ENCODE measurements at regions not wholly inside any gene's neighbourhood (a gene's known extent, or its start where the extent isn't known, plus 50 kb on each side); places are given as distances from the start of the nearest gene placed in this dataset.

DNA sequence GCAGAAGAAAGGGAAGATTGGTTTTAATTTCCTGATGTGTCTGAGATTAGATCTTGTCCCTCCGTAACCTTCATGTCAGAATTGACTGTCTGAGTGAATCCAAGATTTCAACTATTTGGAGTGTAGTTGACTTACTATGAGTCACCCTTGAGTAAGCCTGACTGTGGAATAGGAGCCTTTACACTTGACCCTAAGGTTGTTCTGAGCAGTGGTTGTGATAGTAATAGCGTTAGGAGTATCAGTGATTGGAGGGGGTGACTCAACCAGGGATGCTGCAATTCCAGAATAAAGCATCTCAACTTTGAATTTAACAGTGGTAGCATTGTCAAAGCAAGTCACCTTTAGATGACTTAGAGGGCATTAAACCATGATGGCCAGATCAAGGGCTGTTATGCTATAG is 979.5 kb upstream of the FAM98A start:
- Histone ChIP-seq H3K4me3 (no peak overlapping the region), H3K27ac (no peak overlapping the region), H3K27me3 (no peaks in the 10 kb centered on the region), H3K9me3 (peaks cover 0 to 14% (median 0%) of the 10 kb centered on the region in 12 donors), H3K4me1 (no peaks in the 10 kb centered on the region), H3K36me3 (no peaks in the 10 kb centered on the region)
- intact Hi-C loops (cut with DNase I): no loop called here
- 73 to 87% (median 78%) methylated on average over 2 of the region's 2 CpGs for WGBS, 4 donors
- no peak for ATAC-seq
- DNase-seq: no peak
- TF ChIP-seq, protein P1, sequence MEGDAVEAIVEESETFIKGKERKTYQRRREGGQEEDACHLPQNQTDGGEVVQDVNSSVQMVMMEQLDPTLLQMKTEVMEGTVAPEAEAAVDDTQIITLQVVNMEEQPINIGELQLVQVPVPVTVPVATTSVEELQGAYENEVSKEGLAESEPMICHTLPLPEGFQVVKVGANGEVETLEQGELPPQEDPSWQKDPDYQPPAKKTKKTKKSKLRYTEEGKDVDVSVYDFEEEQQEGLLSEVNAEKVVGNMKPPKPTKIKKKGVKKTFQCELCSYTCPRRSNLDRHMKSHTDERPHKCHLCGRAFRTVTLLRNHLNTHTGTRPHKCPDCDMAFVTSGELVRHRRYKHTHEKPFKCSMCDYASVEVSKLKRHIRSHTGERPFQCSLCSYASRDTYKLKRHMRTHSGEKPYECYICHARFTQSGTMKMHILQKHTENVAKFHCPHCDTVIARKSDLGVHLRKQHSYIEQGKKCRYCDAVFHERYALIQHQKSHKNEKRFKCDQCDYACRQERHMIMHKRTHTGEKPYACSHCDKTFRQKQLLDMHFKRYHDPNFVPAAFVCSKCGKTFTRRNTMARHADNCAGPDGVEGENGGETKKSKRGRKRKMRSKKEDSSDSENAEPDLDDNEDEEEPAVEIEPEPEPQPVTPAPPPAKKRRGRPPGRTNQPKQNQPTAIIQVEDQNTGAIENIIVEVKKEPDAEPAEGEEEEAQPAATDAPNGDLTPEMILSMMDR (IDR thresholded peaks at IDR 0.05): no peak
- TF ChIP-seq POLR2A (IDR thresholded peaks at IDR 0.05): no peak

DNA sequence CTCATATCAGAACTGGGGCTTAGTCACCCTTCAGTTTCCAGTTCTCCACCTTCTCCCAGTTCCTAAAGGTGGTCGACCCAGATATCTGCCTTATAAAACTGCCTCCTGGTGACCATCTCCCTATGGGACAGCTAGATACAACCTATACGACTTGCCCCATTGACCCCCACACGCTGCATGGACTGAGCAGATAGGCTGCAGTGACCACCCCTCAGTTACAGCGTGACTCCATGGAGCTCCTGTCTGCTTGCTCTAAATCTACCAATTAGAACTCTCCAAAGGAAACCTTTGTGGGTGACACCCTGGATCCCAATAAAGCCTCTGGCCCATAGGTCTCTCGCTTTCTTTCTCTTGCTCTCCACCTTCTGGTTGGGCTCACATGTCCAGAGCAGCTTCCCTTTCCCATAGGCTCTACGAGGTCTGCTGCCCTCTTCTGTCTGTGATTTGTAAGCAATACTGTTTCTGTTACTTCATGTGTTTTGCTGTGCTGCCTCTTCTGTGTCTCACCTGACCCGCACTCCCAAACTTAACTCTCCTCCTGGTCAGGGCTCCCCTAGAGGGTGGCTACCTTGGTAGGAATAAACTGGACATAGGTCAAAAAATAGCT is 971.3 kb upstream of the FAM98A start:
- Histone ChIP-seq H3K4me1 (no peaks in the 10 kb centered on the region), H3K36me3 (no peaks in the 10 kb centered on the region), H3K4me3 (no peak overlapping the region), H3K9me3 (no peaks in the 10 kb centered on the region), H3K27ac (no peak overlapping the region), H3K27me3 (no peaks in the 10 kb centered on the region)
- ATAC-seq: peak in 1 of 4 donors; percentile 61
- 56 to 73% (median 66%) methylated on average over 6 to 7 of the region's 7 CpGs for WGBS, 4 donors
- peak in 1 of 5 donors; percentile 28 for DNase-seq
- TF ChIP-seq POLR2A (IDR thresholded peaks at IDR 0.05): no peak
- TF ChIP-seq, protein P1 (IDR thresholded peaks at IDR 0.05): peak in 5 of 12 donors; percentile 13 to 41 (median 15)
- intact Hi-C loops (cut with DNase I): loop anchor here in 1 of 10 donors (2.0 kb wide), 1 partner anchor 474 kb away; no protein-coding TSS in a partner anchor

- DNase-seq: no peak
- intact Hi-C loops (cut with DNase I): no loop called here
- H3K4me1 ChIP-seq: no peaks in the 10 kb centered on the region
- H3K4me3 ChIP-seq: no peak overlapping the region
- no peak for ATAC-seq
- H3K27ac ChIP-seq: no peak overlapping the region
- H3K36me3 ChIP-seq: no peaks in the 10 kb centered on the region
- WGBS, 4 donors: 54 to 73% (median 60%) methylated on average over 7 of the region's 7 CpGs
- no peak for TF ChIP-seq POLR2A (IDR thresholded peaks at IDR 0.05)
- TF ChIP-seq, protein P1 (IDR thresholded peaks at IDR 0.05): no peak
- H3K27me3 ChIP-seq: no peaks in the 10 kb centered on the region
- no peaks in the 10 kb centered on the region for H3K9me3 ChIP-seq
Measured at GRCh38 chr2:34567128-34567527, 968.0 kb upstream of the FAM98A start.

DNA sequence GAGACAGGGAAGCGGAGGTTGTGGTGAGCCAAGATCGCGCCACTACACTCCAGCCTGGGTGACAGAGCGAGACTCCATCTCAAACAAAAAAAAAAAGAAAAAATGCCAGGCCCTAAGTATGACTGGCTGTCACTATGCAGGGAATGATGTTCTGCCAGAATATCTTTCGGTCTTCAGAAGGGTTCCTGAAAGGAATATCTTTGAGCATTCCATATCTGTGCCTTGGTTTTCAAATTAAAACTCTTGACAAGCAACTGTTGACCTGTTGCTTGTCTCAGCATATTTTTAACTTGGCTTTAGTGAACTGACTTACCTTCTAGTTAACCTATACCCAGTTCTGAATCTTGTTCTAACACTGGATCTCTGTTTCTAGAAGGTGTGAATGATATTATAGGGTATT is 953.2 kb upstream of the FAM98A start:
- 91 to 93% (median 92%) methylated on average over 5 of the region's 5 CpGs for WGBS, 4 donors
- DNase-seq: no peak
- Histone ChIP-seq H3K4me3 (no peak overlapping the region), H3K9me3 (peaks cover 0 to 9% (median 0%) of the 10 kb centered on the region in 12 donors), H3K4me1 (no peaks in the 10 kb centered on the region), H3K27ac (no peak overlapping the region), H3K27me3 (no peaks in the 10 kb centered on the region), H3K36me3 (no peaks in the 10 kb centered on the region)
- ATAC-seq: no peak
- TF ChIP-seq, protein P1 (IDR thresholded peaks at IDR 0.05): no peak
- TF ChIP-seq POLR2A (IDR thresholded peaks at IDR 0.05): no peak
- intact Hi-C loops (cut with DNase I): no loop called here
